H9 (cell line): ENCODE measurements at regions not wholly inside any gene's neighbourhood (a gene's known extent, or its start where the extent isn't known, plus 50 kb on each side); places are given as distances from the start of the nearest gene placed in this dataset.

Experiments
- DNase-seq: peaks from one replicate; pipeline ENCODE4 v3.0.0-alpha.2; 2017
- H2AFZ ChIP-seq: one replicate; pipeline ENCODE4 v1.6.1; 2013; ENCODE audit warnings: mild to moderate bottlenecking, low read length, control low read depth, moderate library complexity
- H2AK5ac ChIP-seq: 2 replicates; pipeline ENCODE4 v1.6.1; 2013; ENCODE audit warnings: low read length, control low read depth, mixed read lengths; ENCODE audit not compliant: insufficient read length
- H2BK120ac ChIP-seq: one replicate; pipeline ENCODE4 v1.6.1; 2013; ENCODE audit warnings: low read depth, mild to moderate bottlenecking, low read length, control low read depth, inconsistent platforms; ENCODE audit not compliant: poor library complexity, severe bottlenecking
- H2BK12ac ChIP-seq: 2 replicates; pipeline ENCODE4 v1.6.1; 2013; ENCODE audit warnings: low read length, control low read depth, mixed read lengths, low read depth; ENCODE audit not compliant: insufficient read length
- H2BK15ac ChIP-seq: 2 replicates; pipeline ENCODE4 v1.6.1; 2013; ENCODE audit warnings: low read depth, low read length, control low read depth
- H2BK20ac ChIP-seq: one replicate; pipeline ENCODE4 v1.6.1; 2013; ENCODE audit warnings: low read depth, mild to moderate bottlenecking, low read length, control low read depth, inconsistent platforms; ENCODE audit not compliant: poor library complexity, severe bottlenecking
- H2BK5ac ChIP-seq: 2 replicates; pipeline ENCODE4 v1.6.1; 2013; ENCODE audit warnings: low read length, control low read depth, mixed read lengths; ENCODE audit not compliant: insufficient read length
- H3K14ac ChIP-seq: 2 replicates; pipeline ENCODE4 v1.6.1; 2013; ENCODE audit warnings: low read length, control low read depth; ENCODE audit not compliant: insufficient read depth
- H3K18ac ChIP-seq: 2 replicates; pipeline ENCODE4 v1.6.1; 2013; ENCODE audit warnings: low read depth, mild to moderate bottlenecking, mixed read lengths, low read length, control low read depth; ENCODE audit not compliant: insufficient read length
- H3K23ac ChIP-seq: 2 replicates; pipeline ENCODE4 v1.6.1; 2013; ENCODE audit warnings: low read length, control low read depth, mixed read lengths, low read depth; ENCODE audit not compliant: insufficient read length
- H3K23me2 ChIP-seq: 2 replicates; pipeline ENCODE4 v1.6.1; 2013; ENCODE audit warnings: low read depth, mild to moderate bottlenecking, mixed read lengths, low read length, control low read depth; ENCODE audit not compliant: insufficient read length, poor library complexity, severe bottlenecking
- H3K27ac ChIP-seq: 2 replicates; pipeline ENCODE4 v1.5.1; 2013; ENCODE audit warnings: low read length, control low read depth, mixed read lengths, low read depth; ENCODE audit not compliant: insufficient read length
- H3K27me3 ChIP-seq: 2 replicates; pipeline ENCODE4 v1.6.1; 2013; ENCODE audit warnings: low read length, control low read depth, inconsistent platforms; ENCODE audit not compliant: insufficient read depth
- H3K4ac ChIP-seq: 2 replicates; pipeline ENCODE4 v1.6.1; 2013; ENCODE audit warnings: low read depth, mild to moderate bottlenecking, control low read depth, inconsistent platforms, low read length, moderate library complexity
- H3K4me1 ChIP-seq: 2 replicates; pipeline ENCODE4 v1.6.1; 2013; ENCODE audit warnings: low read length, control low read depth, inconsistent platforms; ENCODE audit not compliant: insufficient read depth
- H3K4me2 ChIP-seq: 2 replicates; pipeline ENCODE4 v1.6.1; 2013; ENCODE audit warnings: low read length, control low read depth, mixed read lengths; ENCODE audit not compliant: insufficient read length, insufficient read depth
- H3K56ac ChIP-seq: 2 replicates; pipeline ENCODE4 v1.6.1; 2013; ENCODE audit warnings: low read depth, mild to moderate bottlenecking, mixed read lengths, low read length, control low read depth; ENCODE audit not compliant: insufficient read length
- H3K79me1 ChIP-seq: 2 replicates; pipeline ENCODE4 v1.6.1; 2013; ENCODE audit warnings: low read depth, mild to moderate bottlenecking, moderate library complexity, low read length, control low read depth, inconsistent platforms; ENCODE audit not compliant: insufficient read depth, poor library complexity, severe bottlenecking
- H3K79me2 ChIP-seq: 2 replicates; pipeline ENCODE4 v1.6.1; 2013; ENCODE audit warnings: low read length, control low read depth, inconsistent platforms; ENCODE audit not compliant: insufficient read depth
- H3K9ac ChIP-seq: 2 replicates; pipeline ENCODE4 v1.6.1; 2013; ENCODE audit warnings: low read length, control low read depth, mixed read lengths; ENCODE audit not compliant: insufficient read length; ENCODE audit errors: extremely low read depth
- H3K9me3 ChIP-seq: one replicate; pipeline ENCODE4 v1.6.1; 2013; ENCODE audit warnings: low read depth, low read length, inconsistent platforms; ENCODE audit not compliant: control insufficient read depth
- H3T11ph ChIP-seq: one replicate; pipeline ENCODE4 v1.6.1; 2013; ENCODE audit warnings: mild to moderate bottlenecking, low read length, control low read depth, inconsistent platforms
- H4K20me1 ChIP-seq: one replicate; pipeline ENCODE4 v1.6.1; 2013; ENCODE audit not compliant: control insufficient read depth, insufficient read length, insufficient read depth
- H4K5ac ChIP-seq: 2 replicates; pipeline ENCODE4 v1.6.1; 2013; ENCODE audit warnings: low read depth, mild to moderate bottlenecking, mixed read lengths, low read length, control low read depth; ENCODE audit not compliant: insufficient read length
- H4K8ac ChIP-seq: replicated peaks from 2 replicates; pipeline ENCODE4 v1.6.1; 2013; ENCODE audit warnings: low read length, control low read depth, mixed read lengths, low read depth; ENCODE audit not compliant: insufficient read length
- H4K91ac ChIP-seq: 2 replicates; pipeline ENCODE4 v1.6.1; 2013; ENCODE audit warnings: low read depth, mild to moderate bottlenecking, moderate library complexity, mixed read lengths, low read length, control low read depth; ENCODE audit not compliant: insufficient read length
- H3K27ac Mint-ChIP-seq, 3 experiments: 2 replicates in 2 of 3; 3 replicates in 1 of 3; pipeline ENCODE4 v1.8.0; 2020 to 2021; ENCODE audit warnings: mixed read lengths in 3 of 3, mild to moderate bottlenecking in 1 of 3, moderate library complexity in 1 of 3
- H3K27me3 Mint-ChIP-seq: 2 replicates; pipeline ENCODE4 v1.8.0; 2021; ENCODE audit warnings: low read depth, mild to moderate bottlenecking, moderate library complexity, mixed read lengths
- H3K36me3 Mint-ChIP-seq, 3 experiments: 2 replicates in 2 of 3; 3 replicates in 1 of 3; pipeline ENCODE4 v1.8.0; 2020 to 2021; ENCODE audit warnings: low read depth in 3 of 3, mixed read lengths in 3 of 3; ENCODE audit not compliant: insufficient read depth in 1 of 3
- H3K4me1 Mint-ChIP-seq, 2 experiments: 2 replicates each; pipeline ENCODE4 v1.8.0; 2020; ENCODE audit warnings: mixed read lengths in 2 of 2
- H3K4me3 Mint-ChIP-seq, 2 experiments: 2 replicates in 1 of 2; 3 replicates in 1 of 2; pipeline ENCODE4 v1.8.0; 2020 to 2021; ENCODE audit warnings: mild to moderate bottlenecking in 2 of 2, mixed read lengths in 2 of 2, moderate library complexity in 1 of 2
- H3K9me3 Mint-ChIP-seq, 2 experiments: 2 replicates in 1 of 2; 3 replicates in 1 of 2; pipeline ENCODE4 v1.8.0; 2020; ENCODE audit warnings: mild to moderate bottlenecking in 2 of 2, mixed read lengths in 2 of 2, moderate library complexity in 1 of 2
- WGBS: extraction: QIAGEN DNeasy Blood & Tissue Kit; methylation state at CpG from one replicate; pipeline ENCODE4 v1.1.7; 2013; ENCODE audit warnings: missing lambda C conversion rate, low lambda C conversion rate, mixed read lengths; ENCODE audit not compliant: insufficient read length; ENCODE audit errors: extremely low coverage; 5-methylcytosine and 5-hydroxymethylcytosine counted together
- TF ChIP-seq, protein P1 (sequence below): fragments of 200-600 bp; sonication (generic); conservative IDR thresholded peaks from 3 replicates; pipeline ENCODE4 v1.8.0; 2021; ENCODE audit warnings: antibody characterized with exemption, mild to moderate bottlenecking

DNA sequence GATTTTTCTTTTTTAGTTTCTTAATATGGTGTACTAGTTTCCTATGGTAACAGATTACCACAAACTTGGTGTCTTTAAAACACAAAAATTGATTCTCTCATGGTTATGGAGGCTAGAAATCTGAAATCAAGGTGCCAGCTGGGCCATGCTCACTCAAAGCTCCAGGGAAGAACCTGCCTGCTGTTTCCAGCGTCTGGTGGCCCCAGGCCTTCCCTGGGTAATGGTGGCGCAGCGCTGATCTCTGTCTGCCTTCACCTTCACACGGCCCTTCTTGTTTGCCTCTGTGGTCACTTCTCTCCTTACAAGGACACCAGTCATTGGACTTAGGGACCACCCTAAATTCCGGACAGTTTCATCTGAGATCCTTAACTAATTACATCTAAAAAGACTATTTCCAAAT, 70.5 kb upstream of the GFPT2 start:
- no peak overlapping the region for H4K5ac ChIP-seq
- no peak overlapping the region for H3K4ac ChIP-seq
- H3K9ac ChIP-seq, result no peak overlapping the region
- H2BK5ac ChIP-seq, result no peak overlapping the region
- Mint-ChIP-seq H3K4me3 (no peak overlapping the region), H3K9me3 (peaks cover 4% of the 10 kb centered on the region in 2 experiments; a peak in 4 of 5 replicates), H3K27ac (peak overlapping the region in 2 of 3 experiments; percentile 44 to 81; a peak in 1 of 7 replicates), H3K4me1 (peaks cover 8% of the 10 kb centered on the region in 2 experiments), H3K36me3 (peaks cover 0 to 3% (median 0%) of the 10 kb centered on the region in 3 experiments; a peak in 1 of 7 replicates), H3K27me3 (peaks cover 5% of the 10 kb centered on the region)
- H2BK20ac ChIP-seq, result no peak overlapping the region
- no peak overlapping the region for H2AK5ac ChIP-seq
- H3K79me1 ChIP-seq, result no peaks in the 10 kb centered on the region
- H4K20me1 ChIP-seq, result no peaks in the 10 kb centered on the region
- no peak overlapping the region for H4K91ac ChIP-seq
- H3K4me1 ChIP-seq, result no peaks in the 10 kb centered on the region
- no peaks in the 10 kb centered on the region for H3K9me3 ChIP-seq
- no peak overlapping the region for H2AFZ ChIP-seq
- H2BK15ac ChIP-seq, result no peak overlapping the region
- no peak overlapping the region for H3K14ac ChIP-seq
- H3K4me2 ChIP-seq, result no peak overlapping the region
- DNase-seq, result no peak
- H4K8ac ChIP-seq, result no peak overlapping the region
- H3K56ac ChIP-seq, result no peak overlapping the region
- no peak overlapping the region for H3T11ph ChIP-seq
- no peak overlapping the region for H3K23ac ChIP-seq
- H3K27ac ChIP-seq, result no peak overlapping the region
- TF ChIP-seq, protein P1, sequence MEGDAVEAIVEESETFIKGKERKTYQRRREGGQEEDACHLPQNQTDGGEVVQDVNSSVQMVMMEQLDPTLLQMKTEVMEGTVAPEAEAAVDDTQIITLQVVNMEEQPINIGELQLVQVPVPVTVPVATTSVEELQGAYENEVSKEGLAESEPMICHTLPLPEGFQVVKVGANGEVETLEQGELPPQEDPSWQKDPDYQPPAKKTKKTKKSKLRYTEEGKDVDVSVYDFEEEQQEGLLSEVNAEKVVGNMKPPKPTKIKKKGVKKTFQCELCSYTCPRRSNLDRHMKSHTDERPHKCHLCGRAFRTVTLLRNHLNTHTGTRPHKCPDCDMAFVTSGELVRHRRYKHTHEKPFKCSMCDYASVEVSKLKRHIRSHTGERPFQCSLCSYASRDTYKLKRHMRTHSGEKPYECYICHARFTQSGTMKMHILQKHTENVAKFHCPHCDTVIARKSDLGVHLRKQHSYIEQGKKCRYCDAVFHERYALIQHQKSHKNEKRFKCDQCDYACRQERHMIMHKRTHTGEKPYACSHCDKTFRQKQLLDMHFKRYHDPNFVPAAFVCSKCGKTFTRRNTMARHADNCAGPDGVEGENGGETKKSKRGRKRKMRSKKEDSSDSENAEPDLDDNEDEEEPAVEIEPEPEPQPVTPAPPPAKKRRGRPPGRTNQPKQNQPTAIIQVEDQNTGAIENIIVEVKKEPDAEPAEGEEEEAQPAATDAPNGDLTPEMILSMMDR, result no peak
- H3K27me3 ChIP-seq, result no peaks in the 10 kb centered on the region
- H3K79me2 ChIP-seq, result no peaks in the 10 kb centered on the region
- no peaks in the 10 kb centered on the region for H3K23me2 ChIP-seq
- WGBS, result no CpG with 5 or more reads among the region's 5 CpGs
- no peak overlapping the region for H2BK12ac ChIP-seq
- no peak overlapping the region for H3K18ac ChIP-seq
- H2BK120ac ChIP-seq, result no peak overlapping the region
